MM.1S (cell line): ENCODE measurements at regions not wholly inside any gene's neighbourhood (a gene's known extent, or its start where the extent isn't known, plus 50 kb on each side); places are given as distances from the start of the nearest gene placed in this dataset.

Experiments
- EZH2 ChIP-seq: fragments of 300-600 bp; sonication (generic); optimal IDR thresholded peaks from 2 replicates; pipeline ENCODE3; 2017; ENCODE audit warnings: low read depth, mild to moderate bottlenecking, antibody characterized with exemption, low read length, mixed read lengths
- TF ChIP-seq, protein P1 (sequence below): fragments of 300-600 bp; sonication (generic); IDR thresholded peaks from 2 replicates; pipeline ENCODE4 v1.5.1; 2016; ENCODE audit warnings: antibody characterized with exemption, low read length, mixed read lengths

DNA sequence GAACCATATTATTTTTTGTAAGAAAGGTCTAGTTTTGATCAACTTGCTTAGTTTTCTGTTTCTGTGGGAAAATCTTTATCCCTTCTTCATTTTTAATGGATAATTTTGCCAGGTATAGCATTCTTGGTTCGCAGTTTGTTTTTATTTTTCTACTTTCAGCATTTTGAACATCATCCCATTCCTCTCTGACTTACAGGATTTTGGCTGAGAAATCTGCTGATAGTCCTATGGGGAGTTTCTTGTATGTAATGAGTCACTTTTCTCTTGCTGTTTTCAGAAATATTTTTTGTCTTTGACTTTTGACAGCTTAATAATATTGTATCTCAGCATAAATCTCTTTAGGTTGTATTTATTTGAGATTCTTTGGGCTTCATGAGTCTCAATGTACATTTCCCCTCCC lies 389.1 kb downstream of the PBX1 start:
- TF ChIP-seq, protein P1, sequence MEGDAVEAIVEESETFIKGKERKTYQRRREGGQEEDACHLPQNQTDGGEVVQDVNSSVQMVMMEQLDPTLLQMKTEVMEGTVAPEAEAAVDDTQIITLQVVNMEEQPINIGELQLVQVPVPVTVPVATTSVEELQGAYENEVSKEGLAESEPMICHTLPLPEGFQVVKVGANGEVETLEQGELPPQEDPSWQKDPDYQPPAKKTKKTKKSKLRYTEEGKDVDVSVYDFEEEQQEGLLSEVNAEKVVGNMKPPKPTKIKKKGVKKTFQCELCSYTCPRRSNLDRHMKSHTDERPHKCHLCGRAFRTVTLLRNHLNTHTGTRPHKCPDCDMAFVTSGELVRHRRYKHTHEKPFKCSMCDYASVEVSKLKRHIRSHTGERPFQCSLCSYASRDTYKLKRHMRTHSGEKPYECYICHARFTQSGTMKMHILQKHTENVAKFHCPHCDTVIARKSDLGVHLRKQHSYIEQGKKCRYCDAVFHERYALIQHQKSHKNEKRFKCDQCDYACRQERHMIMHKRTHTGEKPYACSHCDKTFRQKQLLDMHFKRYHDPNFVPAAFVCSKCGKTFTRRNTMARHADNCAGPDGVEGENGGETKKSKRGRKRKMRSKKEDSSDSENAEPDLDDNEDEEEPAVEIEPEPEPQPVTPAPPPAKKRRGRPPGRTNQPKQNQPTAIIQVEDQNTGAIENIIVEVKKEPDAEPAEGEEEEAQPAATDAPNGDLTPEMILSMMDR, result no peak
- TF ChIP-seq EZH2, result no peak
